ENCODE measurements at regions not wholly inside any gene's neighbourhood (a gene's known extent, or its start where the extent isn't known, plus 50 kb on each side); places are given as distances from the start of the nearest gene placed in this dataset.

DNA sequence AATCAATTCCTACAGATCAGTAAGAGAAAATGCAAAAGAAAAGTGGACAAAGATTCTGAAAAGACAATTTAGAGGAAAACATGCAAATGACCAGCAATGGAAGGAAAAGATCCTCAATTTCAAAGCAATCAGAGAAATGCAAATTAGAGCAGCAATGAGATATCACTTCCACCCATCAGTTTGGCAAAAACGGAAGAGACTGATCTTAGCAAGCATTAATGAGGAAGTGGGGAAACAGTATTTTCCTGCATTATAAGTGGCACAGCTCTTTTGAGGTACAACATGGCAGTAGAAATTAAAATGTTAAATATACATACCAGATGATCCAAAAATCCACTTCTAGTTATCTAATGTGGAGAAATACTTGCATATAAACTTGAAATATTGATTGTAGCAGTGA is 69.1 kb upstream of the SLC7A1 start:
- Histone ChIP-seq H3K36me3 (ENCODE audit: control insufficient read depth, insufficient read depth, low read length, severe bottlenecking) (no peaks in the 10 kb centered on the region), H3K27me3 (replicated peaks; ENCODE audit: control insufficient read depth, insufficient read depth, low read length) (no peaks in the 10 kb centered on the region), H3K4me3 (ENCODE audit: low read length) (no peak overlapping the region), H3K9ac (ENCODE audit: low read length) (no peak overlapping the region), H3K4me1 (ENCODE audit: control insufficient read depth, insufficient read depth, low read length) (no peaks in the 10 kb centered on the region), H3K9me3 (ENCODE audit: control insufficient read depth, low read length) (peaks cover 17% of the 10 kb centered on the region)
- DNase-seq (ENCODE audit: low read depth): no peak

DNA sequence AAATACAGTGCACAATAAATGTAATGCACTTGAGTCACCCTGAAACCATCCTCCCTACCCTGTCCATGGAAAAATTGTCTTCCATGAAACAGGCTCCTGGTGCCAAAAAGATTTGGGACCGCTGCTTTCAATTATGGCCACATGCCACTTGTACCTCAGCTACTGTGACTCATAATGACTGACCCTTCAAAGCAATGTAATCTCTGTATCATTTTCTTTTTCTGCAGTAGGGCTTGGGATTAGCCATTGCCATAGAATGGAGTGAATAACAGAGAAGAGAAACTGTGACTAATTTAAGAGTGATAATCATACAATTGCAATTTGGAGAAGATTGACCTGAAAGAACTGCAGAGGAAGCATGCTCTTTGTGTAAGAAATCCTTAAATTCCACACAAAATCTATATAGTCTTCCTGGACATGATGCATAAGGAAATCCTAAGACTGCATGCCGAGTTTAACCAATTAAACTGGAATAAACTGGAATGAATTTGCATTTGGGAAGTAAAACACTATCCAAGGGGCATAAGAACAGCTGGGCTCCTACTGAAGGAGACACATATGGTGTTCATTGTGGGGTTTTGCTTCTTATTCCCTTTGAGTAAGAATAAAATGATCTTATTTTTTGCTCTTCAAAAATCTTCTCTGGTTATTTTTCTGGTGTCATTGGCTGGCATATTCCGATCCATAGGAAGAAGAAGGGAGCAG is 59.5 kb upstream of the SLC7A1 start:
- Histone ChIP-seq H3K9me3 (ENCODE audit: control insufficient read depth, low read length) (peaks cover 4% of the 10 kb centered on the region), H3K9ac (ENCODE audit: low read length) (no peak overlapping the region), H3K4me3 (ENCODE audit: low read length) (no peak overlapping the region), H3K36me3 (ENCODE audit: control insufficient read depth, insufficient read depth, low read length, severe bottlenecking) (no peaks in the 10 kb centered on the region), H3K27me3 (replicated peaks; ENCODE audit: control insufficient read depth, insufficient read depth, low read length) (no peaks in the 10 kb centered on the region), H3K4me1 (ENCODE audit: control insufficient read depth, insufficient read depth, low read length) (peaks cover 9% of the 10 kb centered on the region)
- peak; percentile 32 for DNase-seq (ENCODE audit: low read depth)

DNA sequence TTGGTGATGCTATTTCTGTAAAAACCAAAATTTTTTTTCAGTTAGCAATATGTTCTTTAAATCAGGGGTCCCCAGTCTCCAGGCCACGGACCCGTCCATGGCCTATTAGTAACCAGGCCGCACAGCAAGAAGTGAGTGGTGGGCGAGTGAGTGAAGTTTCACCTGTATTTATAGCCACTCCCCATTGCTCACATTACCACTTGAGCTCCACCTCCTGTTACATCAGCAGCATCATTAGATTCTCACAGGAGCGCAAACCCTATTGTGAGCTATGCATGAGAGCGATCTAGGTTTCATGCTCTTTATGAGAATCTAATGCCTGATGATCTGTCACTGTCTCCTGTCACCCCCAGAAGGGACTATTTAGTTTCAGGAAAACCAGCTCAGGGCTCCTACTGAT is 58.9 kb upstream of the SLC7A1 start:
- H3K9ac ChIP-seq (ENCODE audit: low read length): no peak overlapping the region
- H3K4me3 ChIP-seq (ENCODE audit: low read length): no peak overlapping the region
- H3K36me3 ChIP-seq (ENCODE audit: control insufficient read depth, insufficient read depth, low read length, severe bottlenecking): no peaks in the 10 kb centered on the region
- no peak for DNase-seq (ENCODE audit: low read depth)
- H3K9me3 ChIP-seq (ENCODE audit: control insufficient read depth, low read length): no peaks in the 10 kb centered on the region
- peaks cover 9% of the 10 kb centered on the region for H3K4me1 ChIP-seq (ENCODE audit: control insufficient read depth, insufficient read depth, low read length)
- H3K27me3 ChIP-seq (replicated peaks; ENCODE audit: control insufficient read depth, insufficient read depth, low read length): no peaks in the 10 kb centered on the region

DNA sequence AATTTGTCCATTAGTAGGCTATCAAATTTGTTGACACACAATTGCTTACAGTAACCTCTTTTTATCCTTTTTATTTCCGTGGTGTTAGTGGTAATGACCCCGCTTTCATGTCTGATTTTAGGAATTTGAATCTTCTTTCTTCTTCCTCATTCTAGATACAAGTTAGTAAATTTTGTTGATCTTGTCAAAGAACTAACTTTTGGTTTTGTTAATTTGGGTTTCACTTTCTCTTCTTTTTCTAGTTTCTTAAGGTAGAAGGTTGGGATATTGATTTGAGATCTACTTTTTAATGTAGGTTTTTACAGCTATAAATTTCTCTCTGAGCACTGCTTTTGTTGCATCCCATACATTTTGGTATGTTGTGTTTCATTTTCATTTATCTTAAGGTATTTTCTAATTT is 53.3 kb upstream of the SLC7A1 start:
- H3K9me3 ChIP-seq (ENCODE audit: control insufficient read depth, low read length): peaks cover 8% of the 10 kb centered on the region
- no peak for DNase-seq (ENCODE audit: low read depth)
- no peak overlapping the region for H3K9ac ChIP-seq (ENCODE audit: low read length)
- no peaks in the 10 kb centered on the region for H3K27me3 ChIP-seq (replicated peaks; ENCODE audit: control insufficient read depth, insufficient read depth, low read length)
- H3K4me1 ChIP-seq (ENCODE audit: control insufficient read depth, insufficient read depth, low read length): no peaks in the 10 kb centered on the region
- no peak overlapping the region for H3K4me3 ChIP-seq (ENCODE audit: low read length)
- no peaks in the 10 kb centered on the region for H3K36me3 ChIP-seq (ENCODE audit: control insufficient read depth, insufficient read depth, low read length, severe bottlenecking)

Data from adipocyte (in vitro differentiated cells).